ENCODE measurements at regions not wholly inside any gene's neighbourhood (a gene's known extent, or its start where the extent isn't known, plus 50 kb on each side); places are given as distances from the start of the nearest gene placed in this dataset.

DNA sequence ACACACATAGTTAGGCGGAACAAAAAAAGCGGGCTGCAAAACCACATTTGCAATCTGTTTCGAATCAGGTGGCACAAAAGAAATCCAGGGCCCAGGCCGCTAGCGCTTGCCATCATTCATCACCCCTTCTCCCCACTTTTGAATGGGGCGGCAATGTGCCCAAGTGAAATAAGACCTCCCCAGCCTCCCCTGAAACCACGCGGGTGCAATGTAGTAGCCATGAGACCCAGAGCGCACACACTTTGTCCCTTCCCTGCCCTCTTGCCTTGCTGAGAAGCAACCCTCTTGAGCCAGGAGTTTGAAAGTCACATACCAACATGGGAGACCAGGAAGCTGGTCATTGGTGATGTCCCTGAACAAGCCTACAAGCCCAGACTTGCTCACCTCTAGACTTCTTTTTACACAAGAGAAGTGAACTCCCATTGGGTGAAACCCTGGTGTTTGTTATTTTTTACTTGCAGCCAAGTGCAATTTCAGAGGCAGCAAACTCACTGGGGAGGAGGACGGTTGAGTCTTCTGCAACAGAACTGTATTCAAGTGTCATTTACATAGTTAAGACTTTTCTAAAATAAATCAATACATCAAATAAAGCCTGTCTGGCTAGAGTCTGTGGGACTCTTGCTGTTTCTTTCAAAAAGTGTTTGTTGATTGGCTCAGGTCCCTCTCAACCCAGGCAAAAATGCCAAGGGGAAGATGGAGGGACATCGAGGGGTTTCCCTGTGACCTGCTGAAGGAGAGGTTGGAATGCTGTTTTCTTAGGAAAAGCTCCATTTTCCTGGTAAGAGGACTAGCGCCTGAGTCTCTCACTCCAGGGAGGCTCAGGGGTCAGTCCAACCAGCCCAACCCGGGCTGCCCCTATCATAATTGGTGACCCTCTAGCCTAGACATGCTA lies 138.1 kb upstream of the PTPN1 start:
- TF ChIP-seq, protein P1, sequence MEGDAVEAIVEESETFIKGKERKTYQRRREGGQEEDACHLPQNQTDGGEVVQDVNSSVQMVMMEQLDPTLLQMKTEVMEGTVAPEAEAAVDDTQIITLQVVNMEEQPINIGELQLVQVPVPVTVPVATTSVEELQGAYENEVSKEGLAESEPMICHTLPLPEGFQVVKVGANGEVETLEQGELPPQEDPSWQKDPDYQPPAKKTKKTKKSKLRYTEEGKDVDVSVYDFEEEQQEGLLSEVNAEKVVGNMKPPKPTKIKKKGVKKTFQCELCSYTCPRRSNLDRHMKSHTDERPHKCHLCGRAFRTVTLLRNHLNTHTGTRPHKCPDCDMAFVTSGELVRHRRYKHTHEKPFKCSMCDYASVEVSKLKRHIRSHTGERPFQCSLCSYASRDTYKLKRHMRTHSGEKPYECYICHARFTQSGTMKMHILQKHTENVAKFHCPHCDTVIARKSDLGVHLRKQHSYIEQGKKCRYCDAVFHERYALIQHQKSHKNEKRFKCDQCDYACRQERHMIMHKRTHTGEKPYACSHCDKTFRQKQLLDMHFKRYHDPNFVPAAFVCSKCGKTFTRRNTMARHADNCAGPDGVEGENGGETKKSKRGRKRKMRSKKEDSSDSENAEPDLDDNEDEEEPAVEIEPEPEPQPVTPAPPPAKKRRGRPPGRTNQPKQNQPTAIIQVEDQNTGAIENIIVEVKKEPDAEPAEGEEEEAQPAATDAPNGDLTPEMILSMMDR (IDR thresholded peaks at IDR 0.05; ENCODE audit: insufficient read depth, low read length, poor library complexity, severe bottlenecking): no peak
- TF ChIP-seq EZH2phosphoT487 (conservative IDR thresholded peaks at IDR 0.05; ENCODE audit: low read length): no peak

Measured in SU-DHL-6 (cell line).